Daoy (cell line): ENCODE measurements at regions not wholly inside any gene's neighbourhood (a gene's known extent, or its start where the extent isn't known, plus 50 kb on each side); places are given as distances from the start of the nearest gene placed in this dataset.
A peak's percentile ranks its signal among the peaks of the same experiment; 100 is the strongest.
"Not testable (repeated sequence)": the region's sequence is repeated elsewhere in the genome, so short reads cannot be mapped to it uniquely, and the experiment has no call there.

Source experiments
- DNase-seq: peaks from one replicate; pipeline ENCODE4 v3.0.0-alpha.2; 2015; ENCODE audit warnings: low read depth

GRCh38 chr21:16116798-16117197 is 387.0 kb downstream of the USP25 start:
- DNase-seq: no peak

DNA sequence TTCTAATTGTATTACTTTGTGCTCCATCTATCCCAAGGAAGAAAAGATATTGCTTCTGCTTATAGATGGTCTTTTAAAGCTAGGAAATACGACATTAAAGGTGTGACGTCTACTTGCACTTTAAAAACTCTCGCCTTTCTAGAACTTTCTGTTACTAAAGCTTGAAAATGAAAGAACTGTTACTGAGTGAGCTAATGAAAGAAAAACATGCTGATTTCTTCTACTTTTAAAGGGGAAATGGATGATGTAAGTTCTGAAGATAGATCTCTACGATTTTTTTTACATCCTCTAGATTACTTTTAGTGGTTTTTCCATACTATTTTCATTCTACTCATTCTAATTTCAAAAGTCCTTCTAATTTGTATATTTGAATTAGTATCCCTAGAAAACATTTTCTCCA is 387.5 kb downstream of the USP25 start:
- DNase-seq: no peak

DNA sequence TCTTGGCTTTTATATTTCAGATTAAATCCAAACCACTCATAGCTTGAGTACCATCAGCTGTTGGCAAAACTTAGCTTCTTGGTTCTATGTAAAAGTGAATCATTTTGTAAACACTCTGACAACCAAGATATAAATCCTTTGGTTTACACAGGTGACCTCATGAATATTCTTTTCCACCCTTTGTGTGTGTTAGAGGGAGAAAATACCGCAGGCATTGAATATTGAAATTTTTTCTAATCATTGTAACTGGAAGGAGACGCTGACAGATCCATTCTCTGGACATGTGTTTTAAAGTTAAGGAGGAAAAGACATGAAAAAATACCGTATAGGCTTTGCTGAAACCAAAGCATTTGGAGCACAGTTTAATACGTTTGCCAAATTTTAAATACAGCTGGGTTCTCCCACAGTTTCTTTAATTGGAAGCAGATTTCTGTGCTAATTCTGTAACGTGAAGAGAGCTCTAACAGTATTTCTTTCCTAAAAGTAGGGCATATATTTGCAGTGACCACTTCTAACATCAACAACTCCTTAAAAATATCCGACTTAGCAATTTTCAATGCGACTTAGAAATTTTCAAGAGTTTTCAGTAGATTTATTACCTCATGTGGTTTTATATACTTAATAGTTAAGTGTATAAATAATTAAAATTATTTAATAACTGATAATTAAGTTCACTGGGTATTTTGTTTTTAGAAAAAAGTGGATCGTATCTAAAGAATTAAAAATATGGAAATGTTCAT is 388.2 kb downstream of the USP25 start:
- peak; percentile 2 for DNase-seq

DNA sequence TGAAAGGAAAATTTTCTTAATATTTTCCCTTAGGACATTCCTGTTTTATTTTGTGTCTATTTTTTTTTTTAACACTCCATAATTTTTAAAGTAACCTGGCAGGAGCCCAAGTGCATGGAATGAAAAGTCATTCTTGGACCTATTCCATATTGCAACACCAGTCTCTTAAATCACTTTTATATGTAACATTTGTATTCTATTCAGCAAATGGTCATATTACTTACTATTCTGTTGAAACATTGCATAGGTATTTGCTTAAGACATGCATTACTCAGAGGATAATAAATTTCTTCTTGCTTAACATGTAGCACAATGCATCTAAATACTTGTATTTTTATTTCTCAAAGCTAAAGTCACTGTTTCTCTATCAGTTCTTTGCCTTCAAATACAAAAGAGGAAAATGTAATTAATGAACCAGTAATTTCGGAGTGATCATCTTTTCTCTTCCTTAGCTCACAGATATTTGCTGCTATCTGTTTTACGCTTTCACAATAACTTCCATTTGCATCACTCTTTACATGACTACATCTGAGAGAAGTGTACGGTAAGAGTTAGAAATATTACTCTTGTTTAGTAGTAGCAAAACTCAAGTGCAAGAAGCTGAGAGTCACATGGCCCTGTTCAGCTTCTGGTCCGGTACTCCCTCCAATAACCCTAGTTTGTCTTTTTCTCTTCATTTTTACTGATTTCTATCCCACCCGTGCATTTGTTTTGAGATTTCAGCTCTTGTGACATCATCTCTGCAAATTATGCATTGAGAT is 394.8 kb downstream of the USP25 start:
- no peak for DNase-seq

- DNase-seq: no peak
Measured at GRCh38 chr21:16125274-16125673, 395.5 kb downstream of the USP25 start.

- not testable (repeated sequence) for DNase-seq
Measured at GRCh38 chr21:16132453-16132852, 402.7 kb downstream of the USP25 start.

GRCh38 chr21:16133248-16133647 is 403.5 kb downstream of the USP25 start:
- no peak for DNase-seq

GRCh38 chr21:16134134-16134533 is 404.4 kb downstream of the USP25 start:
- no peak for DNase-seq

GRCh38 chr21:16137106-16137505 is 407.3 kb downstream of the USP25 start:
- DNase-seq: no peak

DNA sequence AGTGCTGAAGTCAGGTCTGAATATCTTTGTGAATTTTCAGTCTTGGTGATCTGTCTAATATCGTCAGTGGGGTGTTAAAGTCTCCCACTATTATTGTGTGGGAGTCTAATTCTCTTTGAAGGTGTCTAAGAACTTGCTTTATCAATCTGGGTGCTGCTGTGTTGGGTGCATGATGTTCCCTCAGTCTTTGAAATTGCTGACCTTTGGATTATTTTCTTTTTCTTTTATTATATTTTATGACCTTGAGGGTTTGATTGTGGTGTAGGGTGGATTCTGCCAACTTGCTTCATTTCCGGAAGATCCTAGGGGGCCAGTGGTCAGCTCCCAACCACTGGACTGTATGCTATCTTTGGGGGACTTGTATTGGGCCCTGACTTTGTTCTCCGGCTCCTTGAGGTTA is 415.3 kb downstream of the USP25 start:
- DNase-seq: no peak

GRCh38 chr21:16145479-16145878 is 415.7 kb downstream of the USP25 start:
- DNase-seq: no peak

DNA sequence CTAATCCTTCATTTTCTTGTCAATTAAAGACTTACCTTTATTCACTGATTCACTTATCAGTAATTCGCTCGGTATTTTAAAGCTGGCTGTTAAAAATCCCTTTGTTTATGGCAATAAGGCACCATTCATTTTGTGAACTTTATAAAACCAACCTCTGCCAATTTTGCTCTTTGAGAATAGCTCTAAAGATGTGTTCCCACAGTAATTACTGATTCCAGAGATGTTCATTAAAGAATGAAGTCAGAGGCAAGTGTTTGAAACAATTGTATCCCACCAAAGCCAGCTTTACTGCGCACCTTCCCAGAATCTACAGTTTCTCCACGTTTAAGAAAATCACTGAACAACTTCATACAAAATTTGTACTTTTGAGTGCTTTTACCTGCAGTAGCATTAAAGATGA is 424.5 kb downstream of the USP25 start:
- DNase-seq: no peak

- no peak for DNase-seq
Measured at GRCh38 chr21:16154951-16155635, 425.3 kb downstream of the USP25 start.

- DNase-seq: no peak
Measured at GRCh38 chr21:16156841-16157489, 427.2 kb downstream of the USP25 start.

DNA sequence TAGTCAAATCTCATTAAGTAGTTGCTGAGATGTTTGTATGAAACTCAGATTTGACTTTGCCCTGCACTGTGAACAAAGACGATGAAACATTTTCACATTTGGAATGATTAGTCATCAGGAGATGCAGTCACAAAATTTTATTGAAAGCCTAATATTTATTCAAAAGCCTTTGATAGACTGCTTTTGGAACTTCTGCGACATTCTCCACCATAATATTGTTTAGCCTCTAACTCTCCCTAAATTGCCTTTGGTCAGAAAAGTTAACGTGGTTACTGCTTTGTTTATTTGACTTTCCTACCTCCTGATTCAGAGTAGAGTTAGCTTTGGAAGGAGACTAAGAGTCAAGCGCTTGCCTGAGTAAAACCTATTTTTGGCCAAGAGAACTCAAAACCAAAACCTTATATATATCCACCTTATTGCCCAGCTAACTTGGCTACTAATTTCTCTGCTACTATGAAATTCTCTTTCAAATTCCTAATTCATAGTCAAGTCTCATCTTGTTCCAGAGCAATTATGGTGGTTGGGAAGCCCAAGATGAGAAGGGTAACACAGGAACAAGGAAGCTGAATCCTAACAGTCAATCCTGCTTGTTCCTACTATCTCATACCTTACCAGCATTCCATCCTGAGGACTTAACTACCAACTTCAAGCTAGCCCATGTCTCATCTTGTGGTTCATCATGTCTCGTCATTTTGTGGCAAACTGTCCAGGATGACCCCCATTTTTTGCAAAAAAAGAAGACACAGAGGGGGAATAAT is 429.6 kb downstream of the USP25 start:
- DNase-seq: no peak

DNA sequence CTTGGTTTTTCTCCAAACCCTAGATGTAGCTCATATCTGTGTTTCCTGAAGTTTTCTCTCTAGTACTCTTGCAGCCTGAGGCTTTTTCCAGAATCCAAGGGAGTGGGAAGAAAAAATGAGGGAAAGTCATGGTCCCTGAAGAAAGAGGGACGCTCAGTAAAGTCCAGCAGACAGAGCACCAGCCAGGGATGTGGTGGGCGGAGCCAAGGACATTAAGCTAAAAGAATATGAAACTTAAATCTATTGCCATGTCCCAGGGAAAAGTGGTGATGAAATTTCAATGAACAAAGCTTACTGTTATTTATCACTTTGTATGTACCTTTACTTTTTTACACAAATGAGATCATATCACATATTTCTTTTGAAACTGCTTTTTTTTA is 430.2 kb downstream of the USP25 start:
- DNase-seq: no peak

DNA sequence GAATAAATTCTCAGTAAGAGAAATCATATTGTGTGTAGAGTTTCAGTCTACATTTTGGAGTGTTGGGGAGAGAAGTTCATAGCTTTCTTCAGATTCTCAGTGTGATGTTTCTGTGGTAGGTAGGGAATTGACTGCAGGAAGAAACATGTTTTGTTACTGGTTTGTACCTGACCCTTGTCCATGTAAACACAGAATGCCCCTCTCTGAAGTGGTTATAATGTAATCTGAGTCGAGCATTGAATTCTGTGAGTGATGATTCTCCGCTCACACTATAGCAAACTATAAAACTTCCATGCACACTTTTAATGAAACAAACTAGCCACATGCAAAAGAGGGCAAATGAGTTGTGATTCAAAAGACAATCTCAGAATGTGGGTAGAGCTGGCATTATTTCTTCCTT is 433.2 kb downstream of the USP25 start:
- DNase-seq: no peak

DNA sequence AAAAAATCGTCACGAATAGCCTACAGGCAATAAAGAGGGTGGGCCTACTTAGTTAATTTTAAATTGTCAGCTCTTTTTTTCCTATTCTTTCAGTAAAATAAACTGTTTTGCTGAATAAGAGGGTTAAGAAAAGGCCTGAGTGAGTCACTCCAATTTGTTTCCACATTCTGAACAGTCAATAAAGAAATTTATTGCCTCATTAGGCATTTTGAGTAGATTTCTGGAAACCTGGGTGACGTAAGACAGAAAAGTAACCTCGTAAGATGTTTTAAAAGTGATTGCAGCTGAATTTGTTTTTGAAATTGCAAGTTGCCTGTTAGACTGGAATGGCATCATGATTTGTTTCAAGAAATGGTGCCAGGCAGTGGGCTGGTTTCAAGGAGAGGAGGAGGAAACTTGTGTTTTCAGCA is 439.3 kb downstream of the USP25 start:
- no peak for DNase-seq

DNA sequence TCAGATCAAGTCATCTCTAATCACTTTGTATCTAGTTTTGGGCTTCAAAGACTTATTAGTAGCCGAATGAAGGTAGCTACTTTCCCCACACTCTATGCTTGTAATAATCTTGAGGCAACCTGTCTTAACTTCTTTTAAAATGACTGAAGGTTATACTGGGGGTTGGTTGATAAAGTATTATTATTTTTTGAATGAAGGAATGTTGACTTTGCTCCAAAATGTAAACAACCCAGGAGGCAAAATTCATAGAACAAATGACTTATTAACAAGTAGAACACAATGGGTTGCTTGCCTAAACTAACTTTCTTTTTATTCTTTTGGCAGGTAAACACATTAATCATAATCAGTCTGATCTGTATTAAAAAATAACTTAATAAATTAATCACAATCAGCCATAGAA is 440.0 kb downstream of the USP25 start:
- no peak for DNase-seq

- DNase-seq: no peak
Measured at GRCh38 chr21:16176570-16176969, 446.8 kb downstream of the USP25 start.

GRCh38 chr21:16177532-16177931 is 447.8 kb downstream of the USP25 start:
- no peak for DNase-seq

DNA sequence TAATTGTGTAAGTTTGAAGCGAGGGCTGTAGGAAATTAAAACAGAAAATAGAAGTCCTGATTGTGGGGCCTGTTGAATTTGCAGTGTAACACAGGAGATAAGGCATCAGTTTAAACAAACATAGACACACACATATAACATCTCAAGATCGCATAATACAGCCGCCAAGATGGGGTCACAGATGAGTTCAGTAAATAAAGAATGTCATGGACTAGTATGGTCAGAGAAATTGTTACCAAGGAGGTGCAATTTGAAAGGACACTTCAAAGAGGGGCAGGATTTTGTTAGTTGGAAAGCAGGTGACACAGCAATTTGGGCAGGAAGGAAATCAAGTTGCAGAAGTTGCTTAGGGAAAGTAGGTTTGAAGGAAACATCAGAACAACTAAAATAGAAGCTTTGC is 450.0 kb downstream of the USP25 start:
- DNase-seq: no peak
